ENCODE measurements at regions not wholly inside any gene's neighbourhood (a gene's known extent, or its start where the extent isn't known, plus 50 kb on each side); places are given as distances from the start of the nearest gene placed in this dataset.

GRCh38 chr1:162929177-162929576 lies 68.2 kb upstream of the CCDC190 start:
- WGBS, 2 donors (ENCODE audit: low coverage in 1 of 2): 73 to 85% methylated on average over 2 to 3 of the region's 3 CpGs
- Histone ChIP-seq H3K9me3 (no peaks in the 10 kb centered on the region), H3K4me1 (no peaks in the 10 kb centered on the region), H3K27ac (no peak overlapping the region), H3K27me3 (no peaks in the 10 kb centered on the region), H3K4me3 (no peak overlapping the region), H3K36me3 (no peaks in the 10 kb centered on the region)
- no peak for DNase-seq
- no peak for TF ChIP-seq POLR2AphosphoS5 (IDR thresholded peaks at IDR 0.05)
- no peak for TF ChIP-seq POLR2A (IDR thresholded peaks at IDR 0.05)
- intact Hi-C loops (cut with DNase I; ENCODE audit: low total_unique reads) (loop anchor here (5.0 kb wide), 1 partner anchor 767 kb away; no protein-coding TSS in a partner anchor), in situ Hi-C loops (cut with MboI; ENCODE audit: low pct_ligation_motif_present in 1 of 4, low pct_unique_long_range_greater_than_20kb in 1 of 4, low sequenced_read_pairs in 3 of 4) (no loop called here)

GRCh38 chr1:162928141-162928540 lies 67.2 kb upstream of the CCDC190 start:
- no peaks in the 10 kb centered on the region for H3K27me3 ChIP-seq
- in situ Hi-C loops (cut with MboI; ENCODE audit: low pct_ligation_motif_present in 1 of 4, low pct_unique_long_range_greater_than_20kb in 1 of 4, low sequenced_read_pairs in 3 of 4): no loop called here
- no peak for DNase-seq
- no peaks in the 10 kb centered on the region for H3K4me1 ChIP-seq
- WGBS, 2 donors (ENCODE audit: low coverage in 1 of 2): 64 to 70% methylated on average over 1 of the region's 1 CpG
- no peak overlapping the region for H3K27ac ChIP-seq
- no peak overlapping the region for H3K4me3 ChIP-seq
- intact Hi-C loops (cut with DNase I; ENCODE audit: low total_unique reads): loop anchor here (5.0 kb wide), 1 partner anchor 766 kb away; no protein-coding TSS in a partner anchor
- H3K9me3 ChIP-seq: no peaks in the 10 kb centered on the region
- H3K36me3 ChIP-seq: no peaks in the 10 kb centered on the region
- TF ChIP-seq EP300 (IDR thresholded peaks at IDR 0.05; ENCODE audit: low read depth) (no peak), POLR2AphosphoS5 (IDR thresholded peaks at IDR 0.05) (no peak), CTCF (IDR thresholded peaks at IDR 0.05) (no peak), POLR2A (IDR thresholded peaks at IDR 0.05) (no peak)

- 80 to 86% methylated on average over 2 to 5 of the region's 5 CpGs for WGBS, 2 donors (ENCODE audit: low coverage in 1 of 2)
- TF ChIP-seq EP300 (IDR thresholded peaks at IDR 0.05; ENCODE audit: low read depth): no peak
- TF ChIP-seq CTCF (IDR thresholded peaks at IDR 0.05): no peak
- TF ChIP-seq POLR2A (IDR thresholded peaks at IDR 0.05): no peak
- TF ChIP-seq POLR2AphosphoS5 (IDR thresholded peaks at IDR 0.05): no peak
These were observed 66.4 kb upstream of the CCDC190 start for GRCh38 chr1:162927421-162927820.

GRCh38 chr1:162926906-162927305 lies 65.9 kb upstream of the CCDC190 start:
- WGBS, 2 donors (ENCODE audit: low coverage in 1 of 2): 77 to 88% methylated on average over 1 to 3 of the region's 3 CpGs
- H3K36me3 ChIP-seq: no peaks in the 10 kb centered on the region
- H3K4me3 ChIP-seq: no peak overlapping the region
- in situ Hi-C loops (cut with MboI; ENCODE audit: low pct_ligation_motif_present in 1 of 4, low pct_unique_long_range_greater_than_20kb in 1 of 4, low sequenced_read_pairs in 3 of 4): no loop called here
- no peak for DNase-seq
- no peaks in the 10 kb centered on the region for H3K27me3 ChIP-seq
- TF ChIP-seq CTCF (IDR thresholded peaks at IDR 0.05) (no peak), EP300 (IDR thresholded peaks at IDR 0.05; ENCODE audit: low read depth) (no peak), POLR2A (IDR thresholded peaks at IDR 0.05) (no peak), POLR2AphosphoS5 (IDR thresholded peaks at IDR 0.05) (no peak)
- H3K27ac ChIP-seq: no peak overlapping the region
- no peaks in the 10 kb centered on the region for H3K4me1 ChIP-seq
- intact Hi-C loops (cut with DNase I; ENCODE audit: low total_unique reads): loop anchor here (5.0 kb wide), 1 partner anchor 765 kb away; no protein-coding TSS in a partner anchor
- no peaks in the 10 kb centered on the region for H3K9me3 ChIP-seq

More at GRCh38 chr1:162927421-162927820, 66.4 kb upstream of the CCDC190 start:
- Histone ChIP-seq H3K4me1 (no peaks in the 10 kb centered on the region), H3K27ac (no peak overlapping the region), H3K27me3 (no peaks in the 10 kb centered on the region), H3K36me3 (no peaks in the 10 kb centered on the region), H3K9me3 (no peaks in the 10 kb centered on the region), H3K4me3 (no peak overlapping the region)
- no peak for DNase-seq
- intact Hi-C loops (cut with DNase I; ENCODE audit: low total_unique reads) (loop anchor here (5.0 kb wide), 1 partner anchor 765 kb away; no protein-coding TSS in a partner anchor), in situ Hi-C loops (cut with MboI; ENCODE audit: low pct_ligation_motif_present in 1 of 4, low pct_unique_long_range_greater_than_20kb in 1 of 4, low sequenced_read_pairs in 3 of 4) (no loop called here)

- Histone ChIP-seq H3K4me3 (no peak overlapping the region), H3K27ac (no peak overlapping the region), H3K9me3 (no peaks in the 10 kb centered on the region), H3K27me3 (no peaks in the 10 kb centered on the region), H3K4me1 (no peaks in the 10 kb centered on the region), H3K36me3 (no peaks in the 10 kb centered on the region)
- DNase-seq: no peak
- TF ChIP-seq CTCF (IDR thresholded peaks at IDR 0.05): no peak
- intact Hi-C loops (cut with DNase I; ENCODE audit: low total_unique reads): no loop called here
- in situ Hi-C loops (cut with MboI; ENCODE audit: low pct_ligation_motif_present in 1 of 4, low pct_unique_long_range_greater_than_20kb in 1 of 4, low sequenced_read_pairs in 3 of 4): no loop called here
- WGBS, 2 donors (ENCODE audit: low coverage in 1 of 2): 48 to 62% methylated on average over 2 of the region's 2 CpGs
These were observed 63.2 kb upstream of the CCDC190 start for GRCh38 chr1:162924179-162924578.

Data from transverse colon (tissue), 4 donors.